Gastroesophageal sphincter (tissue), 4 donors: ENCODE measurements at regions not wholly inside any gene's neighbourhood (a gene's known extent, or its start where the extent isn't known, plus 50 kb on each side); places are given as distances from the start of the nearest gene placed in this dataset.
A peak's percentile ranks its signal among the peaks of the same experiment; 100 is the strongest.

Experiments used
- ATAC-seq: fragments of 150-250 bp; one replicate; pipeline ENCODE4 v1.9.1; 2016; ENCODE audit warnings: mild to moderate bottlenecking, moderate library complexity
- H3K27ac ChIP-seq, 4 donors: fragments of 200-600 bp; sonication (generic) in 3 of 4; 1 replicate in 3 of 4; 2 replicates in 1 of 4; pipeline ENCODE4 v1.5.1; 2016 to 2019
- H3K27me3 ChIP-seq: fragments of 200-600 bp; sonication (generic); one replicate; pipeline ENCODE4 v1.5.1; 2019
- H3K36me3 ChIP-seq, 2 donors: fragments of 200-600 bp; sonication (generic); one replicate each; pipeline ENCODE4 v1.5.1; 2019; ENCODE audit warnings: control low read depth in 1 of 2
- H3K4me1 ChIP-seq, 3 donors: fragments of 200-600 bp; sonication (generic); 1 replicate in 2 of 3; 2 replicates in 1 of 3; pipeline ENCODE4 v1.5.1; 2016 to 2019; ENCODE audit warnings: control low read depth in 2 of 3
- H3K4me3 ChIP-seq, 2 donors: fragments of 200-600 bp; sonication (generic); one replicate each; pipeline ENCODE4 v1.5.1; 2019; ENCODE audit warnings: mild to moderate bottlenecking in 1 of 2, moderate library complexity in 1 of 2
- H3K9me3 ChIP-seq, 3 donors: fragments of 200-600 bp; sonication (generic); one replicate each; pipeline ENCODE4 v1.5.1; 2017 to 2019; ENCODE audit warnings: control low read depth in 2 of 3
- EP300 ChIP-seq: sonication (generic); formaldehyde crosslinking; IDR thresholded peaks from one replicate; pipeline ENCODE4 v1.6.1; 2017; ENCODE audit warnings: antibody characterized with exemption, mild to moderate bottlenecking
- POLR2A ChIP-seq, 2 donors: fragments of 450-650 bp; IDR thresholded peaks; one replicate each; pipeline ENCODE4 v1.6.1; 2017; ENCODE audit warnings: antibody characterized with exemption in 2 of 2, mild to moderate bottlenecking in 2 of 2, moderate library complexity in 1 of 2
- POLR2AphosphoS5 ChIP-seq: sonication (generic); formaldehyde crosslinking; IDR thresholded peaks from one replicate; pipeline ENCODE4 v1.6.1; 2017; ENCODE audit warnings: antibody characterized with exemption
- WGBS, 2 donors: methylation state at CpG; one replicate each; pipeline ENCODE4 v1.1.5; 2018; ENCODE audit warnings: low coverage in 1 of 2; 5-methylcytosine and 5-hydroxymethylcytosine counted together
- TF ChIP-seq, protein P1 (sequence below), 4 experiments: fragments of 200-600 bp in 2 of 4; fragments of 450-650 bp in 2 of 4; sonication (generic) in 1 of 4; IDR thresholded peaks; one replicate each; pipeline ENCODE4 v1.5.1; 2017 to 2019; ENCODE audit warnings: antibody characterized with exemption in 4 of 4, mild to moderate bottlenecking in 2 of 4, moderate library complexity in 2 of 4

DNA sequence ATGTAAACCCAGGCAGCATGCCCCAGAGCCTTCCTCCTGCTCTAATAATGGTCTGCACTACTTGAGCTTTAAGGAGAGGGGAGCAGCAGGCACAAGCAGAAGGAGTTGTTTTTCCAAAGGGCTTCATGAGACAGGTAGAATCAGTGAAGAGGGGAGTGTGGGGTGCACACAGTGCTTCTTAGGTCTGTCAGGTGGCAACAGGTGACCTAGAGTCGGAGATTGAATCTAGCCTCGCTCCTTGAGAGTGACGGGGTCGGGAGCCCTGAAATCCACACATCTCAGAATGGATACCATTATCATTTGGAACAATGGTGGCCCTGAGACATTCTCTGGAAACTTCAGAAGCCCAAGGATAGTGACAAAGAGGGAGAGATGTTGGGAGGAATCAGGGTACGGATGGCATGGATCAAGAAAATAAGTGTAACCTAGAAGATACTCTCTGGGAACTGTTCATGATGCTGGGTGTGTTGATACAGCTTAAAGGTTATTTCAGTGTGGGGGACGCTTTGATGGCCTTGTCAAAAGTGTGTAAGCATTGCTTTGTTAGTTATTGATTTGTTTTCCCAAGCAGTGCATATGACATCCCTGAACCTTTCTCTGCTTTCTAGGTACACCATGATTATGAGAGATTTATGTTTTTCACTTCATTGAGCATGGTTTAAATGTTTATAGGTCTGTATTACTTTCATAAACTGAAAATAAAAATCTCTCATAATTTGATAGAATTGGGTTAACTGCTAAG is 77.8 kb upstream of the L3MBTL3 start:
- Histone ChIP-seq H3K4me1 (no peaks in the 10 kb centered on the region), H3K27me3 (peaks cover 4% of the 10 kb centered on the region), H3K4me3 (no peak overlapping the region), H3K36me3 (no peaks in the 10 kb centered on the region), H3K27ac (no peak overlapping the region), H3K9me3 (no peaks in the 10 kb centered on the region)
- ATAC-seq, result no peak
- TF ChIP-seq EP300, result no peak
- no peak for TF ChIP-seq POLR2A (IDR thresholded peaks at IDR 0.05)
- no peak for TF ChIP-seq POLR2AphosphoS5
- TF ChIP-seq, protein P1, sequence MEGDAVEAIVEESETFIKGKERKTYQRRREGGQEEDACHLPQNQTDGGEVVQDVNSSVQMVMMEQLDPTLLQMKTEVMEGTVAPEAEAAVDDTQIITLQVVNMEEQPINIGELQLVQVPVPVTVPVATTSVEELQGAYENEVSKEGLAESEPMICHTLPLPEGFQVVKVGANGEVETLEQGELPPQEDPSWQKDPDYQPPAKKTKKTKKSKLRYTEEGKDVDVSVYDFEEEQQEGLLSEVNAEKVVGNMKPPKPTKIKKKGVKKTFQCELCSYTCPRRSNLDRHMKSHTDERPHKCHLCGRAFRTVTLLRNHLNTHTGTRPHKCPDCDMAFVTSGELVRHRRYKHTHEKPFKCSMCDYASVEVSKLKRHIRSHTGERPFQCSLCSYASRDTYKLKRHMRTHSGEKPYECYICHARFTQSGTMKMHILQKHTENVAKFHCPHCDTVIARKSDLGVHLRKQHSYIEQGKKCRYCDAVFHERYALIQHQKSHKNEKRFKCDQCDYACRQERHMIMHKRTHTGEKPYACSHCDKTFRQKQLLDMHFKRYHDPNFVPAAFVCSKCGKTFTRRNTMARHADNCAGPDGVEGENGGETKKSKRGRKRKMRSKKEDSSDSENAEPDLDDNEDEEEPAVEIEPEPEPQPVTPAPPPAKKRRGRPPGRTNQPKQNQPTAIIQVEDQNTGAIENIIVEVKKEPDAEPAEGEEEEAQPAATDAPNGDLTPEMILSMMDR (IDR thresholded peaks at IDR 0.05), result no peak
- WGBS, 2 donors, result 73 to 76% methylated on average over 5 to 6 of the region's 6 CpGs

DNA sequence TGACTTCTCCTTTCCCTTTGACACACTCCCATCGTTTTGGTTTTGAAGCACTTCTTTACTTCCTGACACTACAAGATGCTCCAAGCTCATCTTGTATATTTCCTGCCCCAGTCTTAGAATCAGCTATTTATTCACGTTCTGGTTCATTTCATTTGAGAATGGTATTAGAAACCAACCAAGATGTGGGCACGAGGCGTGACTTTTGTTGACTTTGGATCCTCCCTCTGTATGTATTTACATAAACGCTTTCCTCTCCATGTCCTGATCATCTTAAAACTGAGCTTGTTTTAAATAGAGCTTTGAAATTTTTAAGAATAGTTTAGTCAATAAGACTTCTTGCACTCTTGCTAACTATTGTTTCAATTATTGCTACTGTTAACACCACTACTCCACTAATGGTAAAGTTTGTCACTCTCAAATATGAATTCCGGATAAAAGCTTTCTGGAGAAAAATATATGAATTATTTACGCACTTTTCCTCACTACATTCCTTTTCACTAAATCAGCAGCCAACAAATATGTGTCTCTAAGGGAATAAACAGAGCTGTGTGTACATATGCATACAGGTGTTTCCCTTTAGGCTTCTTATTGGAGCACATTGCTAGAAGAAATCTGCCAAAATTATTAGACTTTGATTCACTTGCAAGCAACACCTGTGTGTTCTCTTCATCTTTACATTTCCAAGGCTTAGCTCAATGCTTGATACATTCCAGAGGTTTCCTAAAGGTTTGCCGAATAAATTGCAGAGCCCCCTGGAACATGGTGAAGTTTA is 77.3 kb upstream of the TMEM244 start:
- 70 to 76% methylated on average over 5 to 8 of the region's 8 CpGs for WGBS, 2 donors
- no peaks in the 10 kb centered on the region for H3K9me3 ChIP-seq
- no peak overlapping the region for H3K4me3 ChIP-seq
- ATAC-seq, result no peak
- H3K4me1 ChIP-seq, result no peaks in the 10 kb centered on the region
- TF ChIP-seq EP300 (no peak), POLR2AphosphoS5 (no peak), POLR2A (IDR thresholded peaks at IDR 0.05) (no peak)
- TF ChIP-seq, protein P1 (IDR thresholded peaks at IDR 0.05), result no peak
- no peaks in the 10 kb centered on the region for H3K36me3 ChIP-seq
- no peak overlapping the region for H3K27ac ChIP-seq
- H3K27me3 ChIP-seq, result peaks cover 4% of the 10 kb centered on the region

DNA sequence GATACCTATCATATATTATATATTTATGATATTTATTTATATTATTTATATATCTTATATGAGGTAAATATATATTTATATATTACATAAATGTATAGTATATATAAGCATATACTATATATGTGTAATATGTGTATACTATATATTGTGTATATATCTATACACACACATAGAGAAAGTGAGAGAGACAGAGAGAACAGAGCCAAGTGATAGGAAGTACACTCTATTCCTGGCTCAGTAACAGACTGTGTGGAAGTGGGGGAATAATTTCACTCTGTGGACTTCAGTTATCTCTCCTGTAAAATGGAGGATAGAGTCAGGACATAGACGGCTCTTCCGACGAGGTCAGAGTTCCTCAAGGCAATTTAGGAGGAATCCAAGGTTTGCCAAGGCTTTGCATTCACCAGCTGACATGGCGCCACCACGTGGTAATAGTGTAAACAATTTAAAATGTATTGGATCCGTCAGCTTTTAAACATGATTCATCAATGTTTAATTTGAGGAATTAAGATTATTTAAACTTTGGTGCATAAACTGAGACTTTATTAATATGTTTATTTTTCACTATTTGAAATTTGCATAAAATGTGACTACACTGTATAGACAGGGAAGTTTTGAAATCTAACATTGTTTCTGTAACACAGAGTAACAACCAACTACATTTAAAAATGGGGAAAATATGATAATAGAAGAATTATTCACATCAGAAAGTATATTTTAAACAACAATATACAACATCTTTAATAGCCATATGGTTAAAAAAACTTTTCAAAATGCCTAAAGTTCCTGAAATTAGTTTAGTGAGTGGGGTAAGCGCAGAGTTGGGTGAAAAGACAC is 75.4 kb upstream of the TMEM244 start:
- Histone ChIP-seq H3K36me3 (no peaks in the 10 kb centered on the region), H3K4me1 (no peaks in the 10 kb centered on the region), H3K27me3 (no peaks in the 10 kb centered on the region), H3K9me3 (no peaks in the 10 kb centered on the region), H3K27ac (no peak overlapping the region), H3K4me3 (no peak overlapping the region)
- 14 to 16% methylated on average over 7 of the region's 7 CpGs for WGBS, 2 donors
- no peak for ATAC-seq
- TF ChIP-seq EP300 (no peak), POLR2AphosphoS5 (no peak)
- TF ChIP-seq, protein P1 (IDR thresholded peaks at IDR 0.05), result peak in 1 of 4 experiments; percentile 29

DNA sequence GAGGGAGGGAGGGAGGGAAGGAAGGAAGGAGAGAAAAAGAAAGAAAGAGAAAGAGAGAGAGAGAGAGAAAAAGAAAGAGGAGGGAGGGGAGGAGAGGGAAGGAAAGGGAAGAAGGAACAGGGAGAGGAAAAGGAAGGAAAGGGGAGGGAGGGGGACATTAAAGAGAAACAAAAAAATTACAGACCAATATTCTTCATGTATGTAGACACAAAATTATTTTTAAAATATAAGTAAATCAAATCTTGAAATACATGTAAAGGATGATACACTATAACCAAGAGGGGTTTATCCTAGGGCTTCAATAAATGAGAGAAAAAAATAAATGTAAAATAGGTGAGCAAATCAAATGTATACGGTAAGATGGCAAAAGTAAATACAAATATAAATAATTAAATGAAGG is 71.2 kb upstream of the TMEM244 start:
- TF ChIP-seq POLR2AphosphoS5 (no peak), POLR2A (IDR thresholded peaks at IDR 0.05) (no peak), EP300 (no peak)
- TF ChIP-seq, protein P1 (IDR thresholded peaks at IDR 0.05), result no peak
- H3K4me3 ChIP-seq, result no peak overlapping the region
- H3K9me3 ChIP-seq, result no peaks in the 10 kb centered on the region
- no peaks in the 10 kb centered on the region for H3K36me3 ChIP-seq
- H3K27ac ChIP-seq, result no peak overlapping the region
- ATAC-seq, result no peak
- H3K27me3 ChIP-seq, result no peaks in the 10 kb centered on the region
- 83 to 100% methylated on average over 1 of the region's 1 CpG for WGBS, 2 donors
- no peaks in the 10 kb centered on the region for H3K4me1 ChIP-seq
